ENCODE measurements at regions not wholly inside any gene's neighbourhood (a gene's known extent, or its start where the extent isn't known, plus 50 kb on each side); places are given as distances from the start of the nearest gene placed in this dataset.

- Mint-ChIP-seq H3K27me3 (no peaks in the 10 kb centered on the region), H3K9me3 (ENCODE audit: low read depth) (no peaks in the 10 kb centered on the region), H3K4me1 (ENCODE audit: low read depth) (peaks cover 3% of the 10 kb centered on the region), H3K4me3 (no peak overlapping the region), H3K36me3 (no peaks in the 10 kb centered on the region), H3K27ac (no peak overlapping the region)
Measured at GRCh38 chr6:141261672-141262060, 871.1 kb upstream of the GJE1 start.

GRCh38 chr6:141261016-141261671, 871.6 kb upstream of the GJE1 start:
- H3K27ac Mint-ChIP-seq = no peak overlapping the region
- H3K36me3 Mint-ChIP-seq = no peaks in the 10 kb centered on the region
- H3K4me1 Mint-ChIP-seq (ENCODE audit: low read depth) = peaks cover 3% of the 10 kb centered on the region
- no peaks in the 10 kb centered on the region for H3K9me3 Mint-ChIP-seq (ENCODE audit: low read depth)
- no peaks in the 10 kb centered on the region for H3K27me3 Mint-ChIP-seq
- no peak overlapping the region for H3K4me3 Mint-ChIP-seq

- no peaks in the 10 kb centered on the region for H3K27me3 Mint-ChIP-seq
- no peaks in the 10 kb centered on the region for H3K9me3 Mint-ChIP-seq (ENCODE audit: low read depth)
- H3K27ac Mint-ChIP-seq = no peak overlapping the region
- no peak overlapping the region for H3K4me3 Mint-ChIP-seq
- no peaks in the 10 kb centered on the region for H3K36me3 Mint-ChIP-seq
- H3K4me1 Mint-ChIP-seq (ENCODE audit: low read depth) = peaks cover 3% of the 10 kb centered on the region
Measured at GRCh38 chr6:141260627-141261015, 872.1 kb upstream of the GJE1 start.

GRCh38 chr6:141259807-141260206, 872.9 kb upstream of the GJE1 start:
- H3K9me3 Mint-ChIP-seq (ENCODE audit: low read depth) = no peaks in the 10 kb centered on the region
- H3K36me3 Mint-ChIP-seq = no peaks in the 10 kb centered on the region
- H3K4me3 Mint-ChIP-seq = no peak overlapping the region
- peaks cover 3% of the 10 kb centered on the region for H3K4me1 Mint-ChIP-seq (ENCODE audit: low read depth)
- no peak overlapping the region for H3K27ac Mint-ChIP-seq
- H3K27me3 Mint-ChIP-seq = no peaks in the 10 kb centered on the region

- H3K9me3 Mint-ChIP-seq (ENCODE audit: low read depth) = no peaks in the 10 kb centered on the region
- peaks cover 3% of the 10 kb centered on the region for H3K4me1 Mint-ChIP-seq (ENCODE audit: low read depth)
- H3K4me3 Mint-ChIP-seq = no peak overlapping the region
- H3K36me3 Mint-ChIP-seq = no peaks in the 10 kb centered on the region
- no peak overlapping the region for H3K27ac Mint-ChIP-seq
- no peaks in the 10 kb centered on the region for H3K27me3 Mint-ChIP-seq
Measured at GRCh38 chr6:141259091-141259490, 873.6 kb upstream of the GJE1 start.

- no peak overlapping the region for H3K27ac Mint-ChIP-seq
- H3K36me3 Mint-ChIP-seq = no peaks in the 10 kb centered on the region
- no peaks in the 10 kb centered on the region for H3K9me3 Mint-ChIP-seq (ENCODE audit: low read depth)
- no peak overlapping the region for H3K4me3 Mint-ChIP-seq
- H3K27me3 Mint-ChIP-seq = no peaks in the 10 kb centered on the region
- peaks cover 3% of the 10 kb centered on the region for H3K4me1 Mint-ChIP-seq (ENCODE audit: low read depth)
Measured at GRCh38 chr6:141258516-141258915, 874.2 kb upstream of the GJE1 start.

GRCh38 chr6:141254336-141254735, 878.4 kb upstream of the GJE1 start:
- Mint-ChIP-seq H3K36me3 (no peaks in the 10 kb centered on the region), H3K27me3 (no peaks in the 10 kb centered on the region), H3K4me1 (ENCODE audit: low read depth) (peaks cover 3% of the 10 kb centered on the region), H3K27ac (no peak overlapping the region), H3K9me3 (ENCODE audit: low read depth) (no peaks in the 10 kb centered on the region), H3K4me3 (no peak overlapping the region)

- no peak overlapping the region for H3K27ac Mint-ChIP-seq
- H3K36me3 Mint-ChIP-seq = no peaks in the 10 kb centered on the region
- H3K4me1 Mint-ChIP-seq (ENCODE audit: low read depth) = peaks cover 3% of the 10 kb centered on the region
- no peaks in the 10 kb centered on the region for H3K9me3 Mint-ChIP-seq (ENCODE audit: low read depth)
- H3K4me3 Mint-ChIP-seq = no peak overlapping the region
- no peaks in the 10 kb centered on the region for H3K27me3 Mint-ChIP-seq
Measured at GRCh38 chr6:141252828-141253608, 879.7 kb upstream of the GJE1 start.

- Mint-ChIP-seq H3K4me1 (ENCODE audit: low read depth) (no peaks in the 10 kb centered on the region), H3K4me3 (no peak overlapping the region), H3K27ac (no peak overlapping the region), H3K9me3 (ENCODE audit: low read depth) (no peaks in the 10 kb centered on the region), H3K27me3 (no peaks in the 10 kb centered on the region), H3K36me3 (no peaks in the 10 kb centered on the region)
Measured at GRCh38 chr6:141251286-141251685, 881.4 kb upstream of the GJE1 start.

GRCh38 chr6:141248021-141248799, 884.5 kb upstream of the GJE1 start:
- H3K27me3 Mint-ChIP-seq = no peaks in the 10 kb centered on the region
- H3K4me3 Mint-ChIP-seq = no peak overlapping the region
- no peak overlapping the region for H3K27ac Mint-ChIP-seq
- H3K36me3 Mint-ChIP-seq = no peaks in the 10 kb centered on the region
- H3K4me1 Mint-ChIP-seq (ENCODE audit: low read depth) = no peaks in the 10 kb centered on the region
- H3K9me3 Mint-ChIP-seq (ENCODE audit: low read depth) = no peaks in the 10 kb centered on the region

- Mint-ChIP-seq H3K4me1 (ENCODE audit: low read depth) (no peaks in the 10 kb centered on the region), H3K4me3 (no peak overlapping the region), H3K36me3 (no peaks in the 10 kb centered on the region), H3K9me3 (ENCODE audit: low read depth) (no peaks in the 10 kb centered on the region), H3K27ac (no peak overlapping the region), H3K27me3 (peaks cover 2% of the 10 kb centered on the region)
Measured at GRCh38 chr6:141244366-141244765, 888.4 kb upstream of the GJE1 start.

- H3K9me3 Mint-ChIP-seq (ENCODE audit: low read depth) = no peaks in the 10 kb centered on the region
- H3K36me3 Mint-ChIP-seq = no peaks in the 10 kb centered on the region
- no peak overlapping the region for H3K4me3 Mint-ChIP-seq
- H3K4me1 Mint-ChIP-seq (ENCODE audit: low read depth) = no peaks in the 10 kb centered on the region
- H3K27me3 Mint-ChIP-seq = peaks cover 2% of the 10 kb centered on the region
- no peak overlapping the region for H3K27ac Mint-ChIP-seq
Measured at GRCh38 chr6:141242957-141243356, 889.8 kb upstream of the GJE1 start.

GRCh38 chr6:141229296-141229695, 903.4 kb upstream of the GJE1 start:
- H3K4me1 Mint-ChIP-seq (ENCODE audit: low read depth) = no peaks in the 10 kb centered on the region
- H3K27ac Mint-ChIP-seq = no peak overlapping the region
- H3K4me3 Mint-ChIP-seq = no peak overlapping the region
- no peaks in the 10 kb centered on the region for H3K36me3 Mint-ChIP-seq
- H3K27me3 Mint-ChIP-seq = no peaks in the 10 kb centered on the region
- peaks cover 4% of the 10 kb centered on the region for H3K9me3 Mint-ChIP-seq (ENCODE audit: low read depth)

GRCh38 chr6:141218583-141218982, 914.1 kb upstream of the GJE1 start:
- no peak overlapping the region for H3K4me3 Mint-ChIP-seq
- H3K4me1 Mint-ChIP-seq (ENCODE audit: low read depth) = peaks cover 1% of the 10 kb centered on the region
- no peaks in the 10 kb centered on the region for H3K36me3 Mint-ChIP-seq
- peaks cover 4% of the 10 kb centered on the region for H3K9me3 Mint-ChIP-seq (ENCODE audit: low read depth)
- no peak overlapping the region for H3K27ac Mint-ChIP-seq
- H3K27me3 Mint-ChIP-seq = peaks cover 4% of the 10 kb centered on the region

GRCh38 chr6:141216726-141217125, 916.0 kb upstream of the GJE1 start:
- H3K9me3 Mint-ChIP-seq (ENCODE audit: low read depth) = peaks cover 4% of the 10 kb centered on the region
- no peak overlapping the region for H3K27ac Mint-ChIP-seq
- peaks cover 5% of the 10 kb centered on the region for H3K27me3 Mint-ChIP-seq

More at GRCh38 chr6:141216726-141217125, 916.0 kb upstream of the GJE1 start:
- Mint-ChIP-seq H3K36me3 (no peaks in the 10 kb centered on the region), H3K4me3 (no peak overlapping the region), H3K4me1 (ENCODE audit: low read depth) (peaks cover 1% of the 10 kb centered on the region)
